ENCODE measurements at regions not wholly inside any gene's neighbourhood (a gene's known extent, or its start where the extent isn't known, plus 50 kb on each side); places are given as distances from the start of the nearest gene placed in this dataset.

GRCh38 chr6:144876689-144877088 lies 591.6 kb downstream of the UTRN start (continued):
- TF ChIP-seq RBBP5 (IDR thresholded peaks at IDR 0.05; ENCODE audit: borderline replicate concordance, low read depth, low read length) (no peak), KDM5A (IDR thresholded peaks at IDR 0.05; ENCODE audit: low read length) (no peak), MAX (IDR thresholded peaks at IDR 0.05) (no peak), RFX5 (IDR thresholded peaks at IDR 0.05; ENCODE audit: borderline replicate concordance, low read depth, low read length) (no peak), TEAD4 (IDR thresholded peaks at IDR 0.05; ENCODE audit: low read depth, low read length) (no peak), CBX5 (IDR thresholded peaks at IDR 0.05; ENCODE audit: low read depth, low read length) (no peak), BRCA1 (IDR thresholded peaks at IDR 0.05; ENCODE audit: low read depth, low read length) (no peak), SIRT6 (IDR thresholded peaks at IDR 0.05; ENCODE audit: low read length) (no peak), TBP (IDR thresholded peaks at IDR 0.05; ENCODE audit: low read depth, low read length) (no peak), ASH2L (IDR thresholded peaks at IDR 0.05; ENCODE audit: low read length) (no peak), EGR1 (IDR thresholded peaks at IDR 0.05; ENCODE audit: borderline replicate concordance, low read depth, low read length) (no peak), CHD2 (IDR thresholded peaks at IDR 0.05; ENCODE audit: low read length) (no peak), JUN (IDR thresholded peaks at IDR 0.05; ENCODE audit: low read depth, low read length) (no peak), EP300 (IDR thresholded peaks at IDR 0.05; ENCODE audit: borderline replicate concordance in 1 of 2, low read depth in 2 of 2, low read length in 2 of 2) (no peak), SAP30 (IDR thresholded peaks at IDR 0.05; ENCODE audit: insufficient read depth, insufficient replicate concordance, low read length) (no peak), POLR2AphosphoS5 (IDR thresholded peaks at IDR 0.05; ENCODE audit: low read depth, low read length) (no peak), BACH1 (IDR thresholded peaks at IDR 0.05; ENCODE audit: low read length) (no peak), EZH2 (IDR thresholded peaks at IDR 0.05; ENCODE audit: low read depth, low read length, severe bottlenecking) (no peak), TAF7 (optimal IDR thresholded peaks at IDR 0.05; ENCODE audit: borderline replicate concordance, low read depth, low read length) (no peak)

All from H1 (cell line).